ENCODE measurements at regions not wholly inside any gene's neighbourhood (a gene's known extent, or its start where the extent isn't known, plus 50 kb on each side); places are given as distances from the start of the nearest gene placed in this dataset.

DNA sequence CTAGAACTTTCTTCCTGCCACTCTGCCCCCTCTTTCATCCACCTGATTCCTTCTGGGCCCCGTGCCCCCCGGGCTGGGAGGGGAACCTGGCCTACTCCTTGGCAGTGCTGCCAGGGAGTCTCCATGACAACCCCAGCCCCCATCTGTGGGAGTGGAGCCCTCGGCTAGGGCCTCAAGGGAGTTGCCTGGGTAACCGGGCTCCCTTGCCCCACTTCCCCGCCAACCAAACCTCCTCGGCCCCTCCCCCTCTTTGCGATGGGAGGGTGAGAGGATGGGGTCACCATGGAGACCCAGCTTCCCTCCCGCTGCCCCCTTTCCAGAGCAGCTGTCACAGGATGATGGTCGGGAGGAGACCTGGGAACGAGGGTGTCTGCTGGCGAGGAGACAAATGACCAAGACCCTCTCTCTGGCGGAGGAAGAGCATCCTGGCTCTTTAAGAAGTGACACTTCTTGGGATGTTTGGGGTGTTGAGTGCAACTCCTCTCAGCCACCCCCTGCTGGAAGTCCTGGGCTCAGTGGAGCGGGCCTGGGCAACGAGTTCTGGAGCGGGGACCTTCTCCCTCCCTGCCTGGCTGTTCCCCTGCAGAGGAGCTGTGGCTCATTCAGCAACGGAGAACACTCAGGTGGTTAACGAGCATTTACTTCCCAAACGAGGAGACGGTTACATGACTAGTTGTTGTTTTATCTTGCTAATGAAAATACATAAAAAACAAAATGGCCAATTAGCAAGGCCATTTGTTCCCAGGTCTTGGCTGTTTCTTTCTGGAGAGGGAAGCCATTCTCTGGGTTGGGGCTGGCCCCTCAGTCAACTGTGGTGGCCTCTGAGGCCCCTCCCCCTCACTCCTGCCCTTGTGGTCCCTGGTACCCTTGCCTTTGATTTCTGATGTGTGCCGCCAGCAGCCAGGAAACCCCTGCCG is 82.8 kb downstream of the UBIAD1 start:
- Histone ChIP-seq H3K27ac (ENCODE audit: low read depth in 1 of 2, low read length in 2 of 2) (no peak overlapping the region), H3K4me1 (ENCODE audit: control insufficient read depth in 4 of 4, insufficient read depth in 4 of 4, low read length in 3 of 4) (no peaks in the 10 kb centered on the region), H3K36me3 (ENCODE audit: control insufficient read depth in 4 of 4, insufficient read depth in 3 of 4, low read depth in 1 of 4, low read length in 3 of 4) (no peaks in the 10 kb centered on the region), H3K4me3 (ENCODE audit: low read depth in 1 of 3, low read length in 3 of 3) (no peak overlapping the region), H3K9ac (ENCODE audit: low read depth in 1 of 2, low read length in 2 of 2) (no peak overlapping the region), H3K9me3 (ENCODE audit: control insufficient read depth in 4 of 4, low read length in 3 of 4) (peaks cover 0 to 4% (median 2%) of the 10 kb centered on the region in 4 donors), H3K27me3 (ENCODE audit: control insufficient read depth in 4 of 4, insufficient read depth in 4 of 4, low read length in 3 of 4) (peaks cover 0 to 5% (median 0%) of the 10 kb centered on the region in 4 donors)
- WGBS, result 21% methylated on average over 21 of the region's 21 CpGs
- TF ChIP-seq NR2F2 (IDR thresholded peaks at IDR 0.05) (no peak), FOXA2 (IDR thresholded peaks at IDR 0.05) (no peak), TAF1 (conservative IDR thresholded peaks at IDR 0.05) (no peak), HNF4G (IDR thresholded peaks at IDR 0.05) (no peak), SP1 (IDR thresholded peaks at IDR 0.05) (no peak), RAD21 (IDR thresholded peaks at IDR 0.05) (no peak), HNF4A (conservative IDR thresholded peaks at IDR 0.05) (no peak), REST (IDR thresholded peaks at IDR 0.05) (no peak), ZBTB33 (IDR thresholded peaks at IDR 0.05) (no peak)
- TF ChIP-seq, protein P1, sequence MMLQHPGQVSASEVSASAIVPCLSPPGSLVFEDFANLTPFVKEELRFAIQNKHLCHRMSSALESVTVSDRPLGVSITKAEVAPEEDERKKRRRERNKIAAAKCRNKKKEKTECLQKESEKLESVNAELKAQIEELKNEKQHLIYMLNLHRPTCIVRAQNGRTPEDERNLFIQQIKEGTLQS (IDR thresholded peaks at IDR 0.05), result no peak
- TF ChIP-seq, protein P2, sequence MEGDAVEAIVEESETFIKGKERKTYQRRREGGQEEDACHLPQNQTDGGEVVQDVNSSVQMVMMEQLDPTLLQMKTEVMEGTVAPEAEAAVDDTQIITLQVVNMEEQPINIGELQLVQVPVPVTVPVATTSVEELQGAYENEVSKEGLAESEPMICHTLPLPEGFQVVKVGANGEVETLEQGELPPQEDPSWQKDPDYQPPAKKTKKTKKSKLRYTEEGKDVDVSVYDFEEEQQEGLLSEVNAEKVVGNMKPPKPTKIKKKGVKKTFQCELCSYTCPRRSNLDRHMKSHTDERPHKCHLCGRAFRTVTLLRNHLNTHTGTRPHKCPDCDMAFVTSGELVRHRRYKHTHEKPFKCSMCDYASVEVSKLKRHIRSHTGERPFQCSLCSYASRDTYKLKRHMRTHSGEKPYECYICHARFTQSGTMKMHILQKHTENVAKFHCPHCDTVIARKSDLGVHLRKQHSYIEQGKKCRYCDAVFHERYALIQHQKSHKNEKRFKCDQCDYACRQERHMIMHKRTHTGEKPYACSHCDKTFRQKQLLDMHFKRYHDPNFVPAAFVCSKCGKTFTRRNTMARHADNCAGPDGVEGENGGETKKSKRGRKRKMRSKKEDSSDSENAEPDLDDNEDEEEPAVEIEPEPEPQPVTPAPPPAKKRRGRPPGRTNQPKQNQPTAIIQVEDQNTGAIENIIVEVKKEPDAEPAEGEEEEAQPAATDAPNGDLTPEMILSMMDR (IDR thresholded peaks at IDR 0.05; ENCODE audit: low read depth, low read length, missing input control), result no peak
- TF ChIP-seq, protein P3, sequence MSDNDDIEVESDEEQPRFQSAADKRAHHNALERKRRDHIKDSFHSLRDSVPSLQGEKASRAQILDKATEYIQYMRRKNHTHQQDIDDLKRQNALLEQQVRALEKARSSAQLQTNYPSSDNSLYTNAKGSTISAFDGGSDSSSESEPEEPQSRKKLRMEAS (IDR thresholded peaks at IDR 0.05), result no peak
- no peak for DNase-seq (ENCODE audit: low spot score)

DNA sequence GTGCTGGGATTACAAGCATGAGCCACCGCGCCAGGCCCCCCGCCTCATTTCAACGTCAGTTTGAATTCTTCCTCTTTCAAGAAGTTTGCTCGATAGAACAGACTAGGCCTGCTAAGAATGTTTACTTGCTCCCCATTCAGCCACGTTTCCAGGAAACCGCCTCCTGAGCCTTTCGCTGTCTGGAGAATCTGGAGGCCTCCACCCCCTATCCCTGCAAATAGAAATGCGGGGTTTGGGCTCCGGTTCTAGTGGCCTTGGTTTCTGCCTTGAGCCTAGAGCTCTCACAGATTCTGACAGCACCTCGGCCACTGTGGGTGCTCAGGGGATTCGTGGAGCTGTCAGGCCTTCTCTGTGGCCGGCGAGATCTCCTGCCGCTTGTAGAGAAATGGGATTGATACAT is 84.3 kb downstream of the UBIAD1 start:
- TF ChIP-seq, protein P1 (IDR thresholded peaks at IDR 0.05), result no peak
- no peak for TF ChIP-seq RXRA (IDR thresholded peaks at IDR 0.05)
- no peak for TF ChIP-seq EGR1 (IDR thresholded peaks at IDR 0.05; ENCODE audit: low read depth in 2 of 2)
- TF ChIP-seq FOXA1 (IDR thresholded peaks at IDR 0.05), result no peak
- no peak for TF ChIP-seq SP1 (IDR thresholded peaks at IDR 0.05)
- TF ChIP-seq NR2F2 (IDR thresholded peaks at IDR 0.05), result no peak
- TF ChIP-seq, protein P2 (IDR thresholded peaks at IDR 0.05; ENCODE audit: low read depth, low read length, missing input control), result no peak
- TF ChIP-seq TAF1 (conservative IDR thresholded peaks at IDR 0.05), result no peak
- TF ChIP-seq JUND (IDR thresholded peaks at IDR 0.05), result no peak
- no peak for TF ChIP-seq FOXA2 (IDR thresholded peaks at IDR 0.05)
- no peak for DNase-seq (ENCODE audit: low spot score)
- Histone ChIP-seq H3K27ac (ENCODE audit: low read depth in 1 of 2, low read length in 2 of 2) (no peak overlapping the region), H3K27me3 (ENCODE audit: control insufficient read depth in 4 of 4, insufficient read depth in 4 of 4, low read length in 3 of 4) (peaks cover 0 to 5% (median 0%) of the 10 kb centered on the region in 4 donors), H3K4me3 (ENCODE audit: low read depth in 1 of 3, low read length in 3 of 3) (no peak overlapping the region), H3K4me1 (ENCODE audit: control insufficient read depth in 4 of 4, insufficient read depth in 4 of 4, low read length in 3 of 4) (no peaks in the 10 kb centered on the region), H3K9me3 (ENCODE audit: control insufficient read depth in 4 of 4, low read length in 3 of 4) (no peaks in the 10 kb centered on the region), H3K36me3 (ENCODE audit: control insufficient read depth in 4 of 4, insufficient read depth in 3 of 4, low read depth in 1 of 4, low read length in 3 of 4) (no peaks in the 10 kb centered on the region), H3K9ac (ENCODE audit: low read depth in 1 of 2, low read length in 2 of 2) (no peak overlapping the region)
- 67% methylated on average over 15 of the region's 15 CpGs for WGBS
